ENCODE measurements at regions not wholly inside any gene's neighbourhood (a gene's known extent, or its start where the extent isn't known, plus 50 kb on each side); places are given as distances from the start of the nearest gene placed in this dataset.

GRCh38 chr5:109601736-109602135, 88.0 kb upstream of the MAN2A1 start:
- intact Hi-C loops (cut with micrococcal nuclease) = no loop called here
- Mint-ChIP-seq H3K4me1 (ENCODE audit: low read depth) (no peaks in the 10 kb centered on the region), H3K27ac (no peak overlapping the region)

GRCh38 chr5:109597893-109598292, 91.8 kb upstream of the MAN2A1 start:
- H3K27ac Mint-ChIP-seq = no peak overlapping the region
- no peaks in the 10 kb centered on the region for H3K4me1 Mint-ChIP-seq (ENCODE audit: low read depth)
- H3K4me3 Mint-ChIP-seq = no peak overlapping the region
- no peaks in the 10 kb centered on the region for H3K36me3 Mint-ChIP-seq (ENCODE audit: low read depth)
- no peaks in the 10 kb centered on the region for H3K27me3 Mint-ChIP-seq (ENCODE audit: insufficient read depth)
- no peaks in the 10 kb centered on the region for H3K9me3 Mint-ChIP-seq
- intact Hi-C loops (cut with micrococcal nuclease) = no loop called here
- no peak for DNase-seq (ENCODE audit: low spot score)

More at GRCh38 chr5:109601736-109602135, 88.0 kb upstream of the MAN2A1 start:
- no peaks in the 10 kb centered on the region for H3K9me3 Mint-ChIP-seq
- no peaks in the 10 kb centered on the region for H3K27me3 Mint-ChIP-seq (ENCODE audit: insufficient read depth)
- H3K4me3 Mint-ChIP-seq = no peak overlapping the region
- no peaks in the 10 kb centered on the region for H3K36me3 Mint-ChIP-seq (ENCODE audit: low read depth)
- DNase-seq (ENCODE audit: low spot score) = no peak

GRCh38 chr5:109594217-109594616, 95.5 kb upstream of the MAN2A1 start:
- H3K36me3 Mint-ChIP-seq (ENCODE audit: low read depth) = no peaks in the 10 kb centered on the region
- no peak overlapping the region for H3K27ac Mint-ChIP-seq
- no peaks in the 10 kb centered on the region for H3K9me3 Mint-ChIP-seq
- H3K27me3 Mint-ChIP-seq (ENCODE audit: insufficient read depth) = no peaks in the 10 kb centered on the region
- no peak overlapping the region for H3K4me3 Mint-ChIP-seq
- intact Hi-C loops (cut with micrococcal nuclease) = no loop called here
- no peak for DNase-seq (ENCODE audit: low spot score)
- H3K4me1 Mint-ChIP-seq (ENCODE audit: low read depth) = no peaks in the 10 kb centered on the region

- intact Hi-C loops (cut with micrococcal nuclease) = no loop called here
- H3K27ac Mint-ChIP-seq = no peak overlapping the region
- no peak overlapping the region for H3K4me3 Mint-ChIP-seq
- no peak for DNase-seq (ENCODE audit: low spot score)
- H3K9me3 Mint-ChIP-seq = no peaks in the 10 kb centered on the region
- H3K4me1 Mint-ChIP-seq (ENCODE audit: low read depth) = no peaks in the 10 kb centered on the region
- H3K36me3 Mint-ChIP-seq (ENCODE audit: low read depth) = no peaks in the 10 kb centered on the region
- no peaks in the 10 kb centered on the region for H3K27me3 Mint-ChIP-seq (ENCODE audit: insufficient read depth)
Measured at GRCh38 chr5:109590799-109591198, 98.9 kb upstream of the MAN2A1 start.

GRCh38 chr5:109589986-109590385, 99.7 kb upstream of the MAN2A1 start:
- intact Hi-C loops (cut with micrococcal nuclease) = no loop called here
- no peaks in the 10 kb centered on the region for H3K4me1 Mint-ChIP-seq (ENCODE audit: low read depth)
- no peaks in the 10 kb centered on the region for H3K27me3 Mint-ChIP-seq (ENCODE audit: insufficient read depth)
- no peak for DNase-seq (ENCODE audit: low spot score)
- H3K4me3 Mint-ChIP-seq = no peak overlapping the region
- no peaks in the 10 kb centered on the region for H3K36me3 Mint-ChIP-seq (ENCODE audit: low read depth)
- H3K27ac Mint-ChIP-seq = no peak overlapping the region
- no peaks in the 10 kb centered on the region for H3K9me3 Mint-ChIP-seq

GRCh38 chr5:109589239-109589638, 100.5 kb upstream of the MAN2A1 start:
- H3K27ac Mint-ChIP-seq = no peak overlapping the region
- intact Hi-C loops (cut with micrococcal nuclease) = no loop called here
- H3K27me3 Mint-ChIP-seq (ENCODE audit: insufficient read depth) = no peaks in the 10 kb centered on the region
- H3K36me3 Mint-ChIP-seq (ENCODE audit: low read depth) = no peaks in the 10 kb centered on the region
- H3K4me1 Mint-ChIP-seq (ENCODE audit: low read depth) = no peaks in the 10 kb centered on the region
- H3K4me3 Mint-ChIP-seq = no peak overlapping the region
- no peaks in the 10 kb centered on the region for H3K9me3 Mint-ChIP-seq
- no peak for DNase-seq (ENCODE audit: low spot score)

GRCh38 chr5:109588281-109589035, 101.3 kb upstream of the MAN2A1 start:
- no peaks in the 10 kb centered on the region for H3K27me3 Mint-ChIP-seq (ENCODE audit: insufficient read depth)
- intact Hi-C loops (cut with micrococcal nuclease) = no loop called here
- H3K36me3 Mint-ChIP-seq (ENCODE audit: low read depth) = no peaks in the 10 kb centered on the region
- H3K27ac Mint-ChIP-seq = no peak overlapping the region
- no peak for DNase-seq (ENCODE audit: low spot score)
- no peaks in the 10 kb centered on the region for H3K4me1 Mint-ChIP-seq (ENCODE audit: low read depth)
- no peak overlapping the region for H3K4me3 Mint-ChIP-seq
- H3K9me3 Mint-ChIP-seq = no peaks in the 10 kb centered on the region

- Mint-ChIP-seq H3K9me3 (no peaks in the 10 kb centered on the region), H3K27ac (no peak overlapping the region), H3K4me1 (ENCODE audit: low read depth) (no peaks in the 10 kb centered on the region), H3K4me3 (no peak overlapping the region), H3K27me3 (ENCODE audit: insufficient read depth) (peaks cover 4% of the 10 kb centered on the region), H3K36me3 (ENCODE audit: low read depth) (no peaks in the 10 kb centered on the region)
- DNase-seq (ENCODE audit: low spot score) = no peak
- intact Hi-C loops (cut with micrococcal nuclease) = no loop called here
Measured at GRCh38 chr5:109584986-109585599, 104.6 kb upstream of the MAN2A1 start.

- Mint-ChIP-seq H3K4me3 (no peak overlapping the region), H3K27me3 (ENCODE audit: insufficient read depth) (peaks cover 4% of the 10 kb centered on the region), H3K4me1 (ENCODE audit: low read depth) (no peaks in the 10 kb centered on the region), H3K9me3 (no peaks in the 10 kb centered on the region), H3K36me3 (ENCODE audit: low read depth) (no peaks in the 10 kb centered on the region), H3K27ac (no peak overlapping the region)
- intact Hi-C loops (cut with micrococcal nuclease) = no loop called here
- no peak for DNase-seq (ENCODE audit: low spot score)
Measured at GRCh38 chr5:109580225-109580624, 109.5 kb upstream of the MAN2A1 start.

- intact Hi-C loops (cut with micrococcal nuclease) = no loop called here
- Mint-ChIP-seq H3K4me3 (no peak overlapping the region), H3K27ac (no peak overlapping the region), H3K4me1 (ENCODE audit: low read depth) (no peaks in the 10 kb centered on the region), H3K36me3 (ENCODE audit: low read depth) (no peaks in the 10 kb centered on the region), H3K27me3 (ENCODE audit: insufficient read depth) (peaks cover 3% of the 10 kb centered on the region), H3K9me3 (no peaks in the 10 kb centered on the region)
- no peak for DNase-seq (ENCODE audit: low spot score)
Measured at GRCh38 chr5:109575506-109575905, 114.2 kb upstream of the MAN2A1 start.

GRCh38 chr5:109574985-109575384, 114.7 kb upstream of the MAN2A1 start:
- DNase-seq (ENCODE audit: low spot score) = no peak
- no peaks in the 10 kb centered on the region for H3K27me3 Mint-ChIP-seq (ENCODE audit: insufficient read depth)
- no peaks in the 10 kb centered on the region for H3K4me1 Mint-ChIP-seq (ENCODE audit: low read depth)
- no peaks in the 10 kb centered on the region for H3K9me3 Mint-ChIP-seq
- H3K4me3 Mint-ChIP-seq = no peak overlapping the region
- intact Hi-C loops (cut with micrococcal nuclease) = no loop called here
- no peaks in the 10 kb centered on the region for H3K36me3 Mint-ChIP-seq (ENCODE audit: low read depth)
- no peak overlapping the region for H3K27ac Mint-ChIP-seq

- Mint-ChIP-seq H3K27ac (no peak overlapping the region), H3K4me3 (no peak overlapping the region), H3K36me3 (ENCODE audit: low read depth) (no peaks in the 10 kb centered on the region), H3K9me3 (no peaks in the 10 kb centered on the region), H3K4me1 (ENCODE audit: low read depth) (no peaks in the 10 kb centered on the region), H3K27me3 (ENCODE audit: insufficient read depth) (no peaks in the 10 kb centered on the region)
- intact Hi-C loops (cut with micrococcal nuclease) = no loop called here
- DNase-seq (ENCODE audit: low spot score) = no peak
Measured at GRCh38 chr5:109573766-109574165, 116.0 kb upstream of the MAN2A1 start.

GRCh38 chr5:109573256-109573655, 116.5 kb upstream of the MAN2A1 start:
- DNase-seq (ENCODE audit: low spot score) = no peak
- Mint-ChIP-seq H3K9me3 (no peaks in the 10 kb centered on the region), H3K4me1 (ENCODE audit: low read depth) (no peaks in the 10 kb centered on the region), H3K36me3 (ENCODE audit: low read depth) (no peaks in the 10 kb centered on the region), H3K27me3 (ENCODE audit: insufficient read depth) (no peaks in the 10 kb centered on the region), H3K4me3 (no peak overlapping the region), H3K27ac (no peak overlapping the region)
- intact Hi-C loops (cut with micrococcal nuclease) = no loop called here

Measured in activated T-helper 1 cell treated with anti-CD3 and anti-CD28 coated beads, Interleukin-12 subunit alpha, Interleukin-12 subunit beta, Interleukin-2, Interleukin-4 antibody, amounts not matched to agents 30 ng/mL and 10 ng/mL and 1 ng/mL, durations not matched to agents 14 hours and 24 hours and 36 hours (primary cell).